ENCODE measurements at regions not wholly inside any gene's neighbourhood (a gene's known extent, or its start where the extent isn't known, plus 50 kb on each side); places are given as distances from the start of the nearest gene placed in this dataset.
"Not testable (repeated sequence)": the region's sequence is repeated elsewhere in the genome, so short reads cannot be mapped to it uniquely, and the experiment has no call there.

GRCh38 chr2:147607379-147607778, 237.4 kb upstream of the ACVR2A start:
- no peak for DNase-seq (ENCODE audit: low spot score)

- DNase-seq (ENCODE audit: low spot score) = no peak
Observed at GRCh38 chr2:147603876-147604275, 241.0 kb upstream of the ACVR2A start.

DNA sequence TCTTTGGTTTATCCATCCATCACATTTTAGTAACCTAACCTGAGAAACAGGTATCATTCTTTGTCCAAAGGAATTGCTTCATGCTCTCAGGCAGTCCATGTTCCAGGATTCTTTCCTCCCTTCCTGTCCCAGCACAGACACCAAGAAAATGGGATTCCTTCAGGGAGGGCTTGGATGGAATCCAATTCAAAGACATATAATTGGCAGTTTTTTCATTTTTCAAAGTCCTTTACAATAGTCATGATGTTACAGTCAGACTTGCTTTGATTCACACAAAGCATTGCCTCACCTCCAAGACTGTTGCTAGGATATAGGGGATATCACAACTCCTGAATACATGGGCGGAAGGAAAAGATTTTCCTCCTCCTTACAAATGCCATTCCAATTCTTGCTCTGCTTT, 241.4 kb upstream of the ACVR2A start:
- DNase-seq (ENCODE audit: low spot score) = no peak

DNA sequence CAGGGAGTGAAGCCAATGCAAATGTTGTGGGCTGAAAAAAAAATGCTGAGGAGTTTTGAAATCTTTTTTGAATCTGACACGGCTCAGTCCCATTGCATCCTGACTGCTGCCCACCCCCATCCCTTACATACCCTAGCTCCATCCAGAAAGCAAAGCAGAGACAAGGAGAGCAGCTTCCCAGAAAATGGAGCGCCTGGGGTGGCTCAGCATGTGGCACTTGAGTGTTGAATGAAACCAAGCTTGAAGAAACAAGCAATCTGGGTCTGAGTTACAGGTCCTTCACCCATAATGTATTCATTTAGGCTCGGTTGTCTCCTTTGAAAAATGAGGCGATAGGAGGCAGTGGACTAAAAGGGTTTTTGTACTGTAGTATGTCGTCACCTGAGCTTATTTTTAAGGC, 244.2 kb upstream of the ACVR2A start:
- no peak for DNase-seq (ENCODE audit: low spot score)

DNA sequence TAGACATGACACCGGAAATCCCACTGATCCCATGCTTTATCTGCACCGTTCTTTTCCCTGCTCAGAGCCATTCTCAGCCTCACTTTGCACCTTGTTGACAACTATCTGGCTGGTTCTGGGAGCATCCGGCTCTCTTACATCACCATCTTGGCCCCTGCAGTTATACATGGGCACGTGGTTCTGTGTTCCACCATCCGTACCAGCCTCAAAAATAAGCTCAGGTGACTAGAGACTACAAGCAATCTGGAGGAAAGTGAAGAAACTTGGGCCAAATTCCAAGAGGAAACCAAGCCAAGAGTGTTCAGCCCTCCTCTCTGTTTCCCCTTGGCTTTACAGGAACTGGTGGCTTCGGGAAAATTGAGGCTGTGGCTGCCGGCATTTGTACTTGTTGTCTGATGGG, 244.6 kb upstream of the ACVR2A start:
- DNase-seq (ENCODE audit: low spot score) = no peak

DNA sequence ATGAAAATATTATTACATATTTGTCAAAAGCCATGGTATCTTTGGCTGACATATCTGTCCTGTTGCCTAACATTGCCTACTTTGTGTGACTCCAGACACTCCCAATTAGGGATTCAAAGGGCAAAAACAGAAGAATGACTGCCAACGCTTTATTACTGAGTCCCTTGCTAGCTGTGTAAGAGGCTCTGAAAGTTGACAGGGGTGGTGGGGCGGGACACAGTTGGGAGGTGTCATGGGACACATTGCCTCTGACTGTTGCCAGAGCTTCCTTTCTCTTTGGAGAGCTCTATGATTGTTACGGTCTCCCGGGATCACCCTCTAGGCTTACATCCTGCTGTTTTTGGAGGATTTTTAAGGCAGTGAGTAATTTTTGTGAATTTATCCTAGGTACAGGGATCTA, 249.6 kb upstream of the ACVR2A start:
- DNase-seq (ENCODE audit: low spot score) = no peak

GRCh38 chr2:147594038-147594437, 250.8 kb upstream of the ACVR2A start:
- DNase-seq (ENCODE audit: low spot score) = no peak

- not testable (repeated sequence) for DNase-seq (ENCODE audit: low spot score)
Observed at GRCh38 chr2:147592784-147593183, 252.0 kb upstream of the ACVR2A start.

GRCh38 chr2:147589127-147589526, 255.7 kb upstream of the ACVR2A start:
- DNase-seq (ENCODE audit: low spot score) = no peak

DNA sequence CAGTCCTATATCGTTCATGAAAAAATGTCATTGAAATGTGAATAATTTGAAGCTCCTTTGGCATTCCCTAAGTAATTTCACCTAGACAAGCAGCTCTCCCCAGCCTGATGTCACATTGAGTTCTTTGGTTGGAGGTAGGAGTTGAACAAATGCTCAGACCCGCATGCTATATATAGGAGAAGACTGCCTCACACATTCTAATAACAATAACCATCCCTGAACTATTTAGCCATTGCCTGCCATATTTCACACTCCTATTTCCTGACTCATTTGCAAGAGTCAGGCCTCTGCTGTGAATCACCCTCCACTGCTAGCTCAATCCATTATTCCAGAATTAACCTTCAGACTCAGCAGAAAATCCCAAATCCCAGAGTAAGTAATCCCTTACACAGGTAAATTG, 256.6 kb upstream of the ACVR2A start:
- DNase-seq (ENCODE audit: low spot score) = no peak

DNA sequence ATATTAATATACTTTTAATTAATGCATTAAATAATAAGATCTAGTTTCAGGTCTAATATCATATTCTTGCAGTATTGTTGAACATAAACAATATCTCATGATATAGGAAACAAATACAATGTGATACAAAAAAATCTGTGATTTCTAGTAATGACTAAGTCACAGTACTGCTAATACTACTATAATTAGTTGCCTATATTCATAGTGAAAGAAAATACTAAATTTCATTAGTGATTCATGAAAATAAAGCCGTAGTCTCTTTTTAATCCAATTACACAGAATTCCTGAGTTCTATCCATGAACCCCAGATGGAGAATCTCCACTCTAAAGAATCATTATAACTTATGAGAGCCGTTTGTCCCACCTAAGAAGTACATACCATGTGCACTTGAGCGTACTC, 266.3 kb upstream of the ACVR2A start:
- no peak for DNase-seq (ENCODE audit: low spot score)

- no peak for DNase-seq (ENCODE audit: low spot score)
Observed at GRCh38 chr2:147577998-147578380, 266.8 kb upstream of the ACVR2A start.

DNA sequence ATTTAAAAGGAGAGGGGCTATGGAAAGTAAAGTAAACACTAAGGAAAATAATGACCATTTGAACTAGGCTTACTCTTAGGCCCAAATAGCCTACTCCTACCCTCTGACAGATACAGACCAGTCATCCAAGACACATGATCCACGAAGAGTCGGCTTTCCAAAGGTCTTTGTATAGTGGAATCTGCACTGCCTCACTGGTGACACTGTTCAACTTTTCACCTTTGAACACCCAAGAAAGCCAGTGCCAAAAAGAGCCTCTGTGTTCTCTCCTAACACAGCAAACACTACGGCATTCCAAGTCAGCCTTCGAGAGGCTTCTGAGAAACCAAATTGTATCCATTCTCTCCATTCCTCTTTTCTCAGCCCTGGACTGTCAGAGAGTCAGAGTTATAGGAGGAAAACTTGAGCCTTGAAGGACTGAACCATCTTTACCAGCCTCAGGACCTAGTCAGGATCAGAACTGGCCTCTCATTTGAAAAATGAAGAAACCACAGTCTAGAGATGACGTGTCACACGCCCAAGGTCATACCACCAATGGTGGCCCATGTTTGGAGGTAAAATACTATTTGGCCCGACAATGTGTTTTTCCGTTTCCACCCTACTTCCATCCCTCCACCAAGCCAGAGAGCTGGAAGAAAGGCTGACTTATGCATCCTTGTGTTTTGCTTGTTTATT, 267.4 kb upstream of the ACVR2A start:
- no peak for DNase-seq (ENCODE audit: low spot score)

- DNase-seq (ENCODE audit: low spot score) = no peak
Observed at GRCh38 chr2:147575106-147575505, 269.7 kb upstream of the ACVR2A start.

- no peak for DNase-seq (ENCODE audit: low spot score)
Observed at GRCh38 chr2:147572622-147573021, 272.2 kb upstream of the ACVR2A start.

DNA sequence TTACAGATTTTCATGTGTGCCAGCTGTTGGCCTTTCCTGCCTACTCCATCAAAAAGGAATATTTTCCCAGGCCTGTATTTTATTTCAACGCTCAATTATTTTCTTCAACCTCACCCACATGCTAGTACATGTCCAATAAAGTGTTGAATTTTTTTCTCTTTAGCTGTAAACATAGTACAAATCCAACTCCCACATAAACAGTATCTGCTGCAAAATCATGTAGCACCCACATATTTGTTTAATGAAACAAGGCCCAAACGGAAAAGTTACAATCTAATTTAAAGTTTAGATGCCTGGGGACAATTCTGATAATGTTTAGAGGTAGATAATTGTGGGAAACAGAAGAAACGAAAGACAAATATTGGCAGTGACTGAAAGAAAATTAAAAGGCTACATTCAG, 275.4 kb upstream of the ACVR2A start:
- no peak for DNase-seq (ENCODE audit: low spot score)

GRCh38 chr2:147568109-147568508, 276.7 kb upstream of the ACVR2A start:
- no peak for DNase-seq (ENCODE audit: low spot score)

- no peak for DNase-seq (ENCODE audit: low spot score)
Observed at GRCh38 chr2:147567136-147567535, 277.7 kb upstream of the ACVR2A start.

GRCh38 chr2:147560810-147561535, 283.9 kb upstream of the ACVR2A start:
- DNase-seq (ENCODE audit: low spot score) = no peak

DNA sequence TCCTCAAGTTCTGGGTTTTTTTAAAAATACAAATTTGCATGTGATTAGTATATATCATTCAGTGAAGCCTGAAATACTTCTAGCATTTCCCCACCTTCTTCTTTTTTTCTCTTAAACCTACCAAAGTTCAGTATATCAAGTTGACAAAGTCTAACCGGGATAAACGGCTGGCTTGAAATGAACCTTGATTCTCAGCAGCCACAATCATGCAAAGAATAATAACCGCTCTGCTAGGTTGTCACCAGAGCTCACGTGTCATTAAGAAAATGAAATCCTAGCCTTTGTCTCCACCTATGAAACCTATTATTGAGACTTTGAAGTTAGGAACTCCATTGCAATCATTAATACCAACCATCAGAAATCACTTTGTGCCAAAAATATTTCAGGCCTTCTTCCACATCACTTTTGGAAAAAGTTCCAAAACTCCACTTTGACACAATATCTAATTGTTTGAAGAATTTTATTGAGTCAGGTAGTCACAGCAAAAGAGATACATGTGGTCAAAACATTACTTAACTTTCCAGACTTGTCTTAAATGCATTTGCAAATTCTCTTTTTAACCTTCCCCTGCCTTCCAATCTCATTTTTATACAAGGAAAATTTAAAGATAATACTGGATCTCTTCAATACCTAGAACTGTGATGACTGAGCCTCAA, 285.6 kb upstream of the ACVR2A start:
- DNase-seq (ENCODE audit: low spot score) = no peak

DNA sequence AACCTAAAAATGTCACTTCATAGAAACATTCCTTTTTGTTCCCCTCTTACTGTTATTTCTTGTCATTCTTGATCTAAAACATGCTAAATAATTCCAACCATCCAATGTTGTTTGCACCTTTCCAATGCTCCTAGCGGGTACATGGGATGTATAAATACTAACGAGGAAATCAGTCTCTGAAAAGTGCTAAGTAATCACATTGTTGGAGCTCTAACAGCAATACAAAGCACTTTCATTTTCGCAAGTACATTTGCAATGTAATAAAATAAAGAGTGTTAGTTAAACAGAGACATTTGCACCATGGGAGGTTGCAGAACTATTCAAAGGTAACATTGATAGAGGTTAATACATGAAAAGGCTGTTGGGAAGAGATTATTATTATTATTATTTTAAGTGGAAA, 286.2 kb upstream of the ACVR2A start:
- no peak for DNase-seq (ENCODE audit: low spot score)

GRCh38 chr2:147554521-147555107, 290.2 kb upstream of the ACVR2A start:
- no peak for DNase-seq (ENCODE audit: low spot score)

DNA sequence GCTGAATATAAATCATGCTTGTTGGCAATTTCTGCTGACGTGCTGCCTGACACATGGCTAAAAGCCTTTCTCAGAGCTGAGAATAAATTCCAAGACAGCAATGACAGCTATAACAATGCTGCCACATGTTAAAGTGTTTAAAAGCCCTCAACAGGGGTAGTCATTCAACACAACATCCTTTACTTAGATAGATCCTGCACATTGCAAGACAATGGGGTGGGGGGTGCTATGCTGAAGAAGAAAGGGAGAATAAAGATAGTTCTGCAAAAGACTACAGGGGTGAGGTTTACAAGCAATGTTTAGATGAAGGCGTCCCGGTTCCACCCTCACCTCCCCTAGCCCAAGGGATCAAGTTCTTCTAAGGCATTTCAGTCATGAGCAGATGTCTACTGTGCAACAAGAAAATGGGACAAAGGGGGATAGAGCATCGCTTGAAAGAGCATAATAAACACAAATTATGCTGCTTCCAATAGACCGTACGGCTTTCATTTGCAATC, 291.0 kb upstream of the ACVR2A start:
- DNase-seq (ENCODE audit: low spot score) = no peak
